ENCODE measurements at regions not wholly inside any gene's neighbourhood (a gene's known extent, or its start where the extent isn't known, plus 50 kb on each side); places are given as distances from the start of the nearest gene placed in this dataset.

GRCh38 chr2:234146087-234146826 lies 95.8 kb downstream of the SPP2 start:
- peak in 1 of 3 experiments; percentile 14 for DNase-seq

- no peak for DNase-seq
Measured at GRCh38 chr2:234145511-234145910, 95.0 kb downstream of the SPP2 start.

GRCh38 chr2:234145057-234145456 lies 94.6 kb downstream of the SPP2 start:
- no peak for DNase-seq

GRCh38 chr2:234143896-234144295 lies 93.4 kb downstream of the SPP2 start:
- DNase-seq: no peak

GRCh38 chr2:234142530-234142929 lies 92.0 kb downstream of the SPP2 start:
- no peak for DNase-seq

- DNase-seq: no peak
Measured at GRCh38 chr2:234139755-234140154, 89.3 kb downstream of the SPP2 start.

- no peak for DNase-seq
Measured at GRCh38 chr2:234138836-234139235, 88.3 kb downstream of the SPP2 start.

GRCh38 chr2:234137400-234138014 lies 87.0 kb downstream of the SPP2 start:
- peak in 1 of 3 experiments; percentile 36 for DNase-seq

GRCh38 chr2:234136461-234136860 lies 86.0 kb downstream of the SPP2 start:
- peak in 1 of 3 experiments; percentile 14 for DNase-seq

GRCh38 chr2:234135750-234136221 lies 85.3 kb downstream of the SPP2 start:
- peak; percentile 44 to 88 (median 66) for DNase-seq

GRCh38 chr2:234134496-234134895 lies 84.0 kb downstream of the SPP2 start:
- no peak for DNase-seq

GRCh38 chr2:234133004-234133403 lies 82.5 kb downstream of the SPP2 start:
- peak in 2 of 3 experiments; percentile 9 to 41 for DNase-seq

GRCh38 chr2:234130777-234131181 lies 80.3 kb downstream of the SPP2 start:
- no peak for DNase-seq

- no peak for DNase-seq
Measured at GRCh38 chr2:234128606-234129005, 78.1 kb downstream of the SPP2 start.
